Keratinocyte (primary cell): ENCODE measurements at regions not wholly inside any gene's neighbourhood (a gene's known extent, or its start where the extent isn't known, plus 50 kb on each side); places are given as distances from the start of the nearest gene placed in this dataset.

Source experiments
- DNase-seq: peaks from one replicate; pipeline ENCODE4 v3.0.0-alpha.2; 2011; ENCODE audit warnings: low read depth, missing footprints, low spot score
- FAIRE-seq: peaks from 2 replicates; lab custom pipeline; 2011; peaks lifted over from hg19 to GRCh38; lab: Jason Lieb, UNC
- H2AFZ ChIP-seq: 2 replicates; pipeline ENCODE4 v1.6.0; 2012; ENCODE audit warnings: low read length, control low read depth, inconsistent platforms; ENCODE audit not compliant: control insufficient read depth
- H3K27ac ChIP-seq: 2 replicates; pipeline ENCODE4 v1.5.1; 2011; ENCODE audit warnings: low read length; ENCODE audit not compliant: control insufficient read depth, insufficient read depth
- H3K27me3 ChIP-seq: 3 replicates; pipeline ENCODE4 v1.6.0; 2011; ENCODE audit warnings: low read length; ENCODE audit not compliant: control insufficient read depth, insufficient read depth; ENCODE audit errors: extremely low read depth
- H3K36me3 ChIP-seq, 2 experiments: 2 replicates in 1 of 2; 3 replicates in 1 of 2; pipeline ENCODE4 v1.5.1; 2011; ENCODE audit warnings: low read length in 2 of 2, mild to moderate bottlenecking in 1 of 2; ENCODE audit not compliant: control insufficient read depth in 2 of 2, insufficient read depth in 2 of 2; ENCODE audit errors: extremely low read depth in 1 of 2
- H3K4me1 ChIP-seq: 3 replicates; pipeline ENCODE4 v1.5.1; 2011; ENCODE audit warnings: low read length; ENCODE audit not compliant: control insufficient read depth, insufficient read depth; ENCODE audit errors: extremely low read depth
- H3K4me2 ChIP-seq: 3 replicates; pipeline ENCODE4 v1.6.0; 2011; ENCODE audit warnings: low read depth, low read length; ENCODE audit not compliant: control insufficient read depth, insufficient read depth; ENCODE audit errors: extremely low read depth
- H3K4me3 ChIP-seq, 3 experiments: fragments of 200-600 bp in 1 of 3; sonication (generic) in 1 of 3; 2 replicates in 2 of 3; 3 replicates in 1 of 3; pipeline ENCODE4 v1.5.1; 2011 to 2016; ENCODE audit warnings: low read length in 3 of 3, mild to moderate bottlenecking in 3 of 3, control low read depth in 2 of 3, inconsistent platforms in 1 of 3, low read depth in 1 of 3, mixed read lengths in 1 of 3, mixed run types in 1 of 3, moderate library complexity in 1 of 3; ENCODE audit not compliant: control insufficient read depth in 2 of 3, insufficient read depth in 2 of 3; ENCODE audit errors: extremely low read depth in 1 of 3
- H3K79me2 ChIP-seq: 2 replicates; pipeline ENCODE4 v1.6.0; 2012; ENCODE audit warnings: low read length; ENCODE audit not compliant: control insufficient read depth, insufficient read depth
- H3K9ac ChIP-seq: 3 replicates; pipeline ENCODE4 v1.6.0; 2011; ENCODE audit warnings: low read length; ENCODE audit not compliant: control insufficient read depth, insufficient read depth; ENCODE audit errors: extremely low read depth
- H3K9me1 ChIP-seq: 3 replicates; pipeline ENCODE4 v1.6.0; 2011; ENCODE audit warnings: low read length; ENCODE audit not compliant: control insufficient read depth, insufficient read depth; ENCODE audit errors: extremely low read depth
- H3K9me3 ChIP-seq: 2 replicates; pipeline ENCODE4 v1.5.1; 2012; ENCODE audit warnings: low read depth, low read length; ENCODE audit not compliant: control insufficient read depth
- H4K20me1 ChIP-seq: 3 replicates; pipeline ENCODE4 v1.6.0; 2011; ENCODE audit warnings: low read length; ENCODE audit not compliant: control insufficient read depth, insufficient read depth; ENCODE audit errors: extremely low read depth
- CTCF ChIP-seq, 3 experiments: IDR thresholded peaks in 1 of 3; conservative IDR thresholded peaks in 1 of 3; optimal IDR thresholded peaks in 1 of 3; 2 replicates in 2 of 3; 3 replicates in 1 of 3; pipeline versions ENCODE3 to v1.5.1; 2011; ENCODE audit warnings: low read length in 3 of 3, mild to moderate bottlenecking in 3 of 3, moderate library complexity in 2 of 3, control low read depth in 1 of 3, inconsistent platforms in 1 of 3; ENCODE audit not compliant: insufficient read depth in 2 of 3; ENCODE audit errors: extremely low read depth in 1 of 3
- EZH2 ChIP-seq: IDR thresholded peaks from one replicate; pipeline ENCODE4 v1.6.1; 2012; ENCODE audit warnings: inconsistent platforms, mild to moderate bottlenecking, low read length, moderate library complexity
- dilution Hi-C: fragments of 300-500 bp; cut with MboI; formaldehyde crosslinking; loops from one replicate; pipeline ENCODE4 v1.7.0; 2020; ENCODE audit warnings: low sequenced_read_pairs; ENCODE audit not compliant: extremely low pct_ligation_motif_present

- Histone ChIP-seq H3K27ac (no peak overlapping the region), H3K4me3 (no peak overlapping the region), H3K4me1 (no peaks in the 10 kb centered on the region), H3K79me2 (no peaks in the 10 kb centered on the region), H3K27me3 (no peaks in the 10 kb centered on the region), H2AFZ (no peak overlapping the region), H4K20me1 (no peaks in the 10 kb centered on the region), H3K9me3 (no peaks in the 10 kb centered on the region), H3K36me3 (no peaks in the 10 kb centered on the region), H3K9me1 (no peaks in the 10 kb centered on the region), H3K9ac (no peak overlapping the region), H3K4me2 (no peak overlapping the region)
- TF ChIP-seq EZH2 (no peak), CTCF (optimal IDR thresholded peaks at IDR 0.05 in 1 of 3, IDR thresholded peaks at IDR 0.05 in 1 of 3, conservative IDR thresholded peaks at IDR 0.05 in 1 of 3; ENCODE audit: extremely low read depth in 1 of 3, insufficient read depth in 2 of 3, low read length in 3 of 3) (no peak)
- FAIRE-seq (no peak), DNase-seq (no peak)
- dilution Hi-C loops: no loop called here
These were observed 269.6 kb upstream of the ARRDC3 start for GRCh38 chr5:91652678-91653077.

GRCh38 chr5:91651704-91652103 is 268.6 kb upstream of the ARRDC3 start:
- Histone ChIP-seq H3K36me3 (no peaks in the 10 kb centered on the region), H4K20me1 (no peaks in the 10 kb centered on the region), H2AFZ (no peak overlapping the region), H3K9me1 (no peaks in the 10 kb centered on the region), H3K4me1 (no peaks in the 10 kb centered on the region), H3K9me3 (no peaks in the 10 kb centered on the region), H3K27me3 (no peaks in the 10 kb centered on the region), H3K9ac (no peak overlapping the region), H3K79me2 (no peaks in the 10 kb centered on the region), H3K4me3 (no peak overlapping the region), H3K27ac (no peak overlapping the region), H3K4me2 (no peak overlapping the region)
- FAIRE-seq: no peak
- no peak for DNase-seq
- dilution Hi-C loops: no loop called here
- TF ChIP-seq EZH2 (no peak), CTCF (optimal IDR thresholded peaks at IDR 0.05 in 1 of 3, IDR thresholded peaks at IDR 0.05 in 1 of 3, conservative IDR thresholded peaks at IDR 0.05 in 1 of 3; ENCODE audit: extremely low read depth in 1 of 3, insufficient read depth in 2 of 3, low read length in 3 of 3) (no peak)
